Natural killer cell (primary cell): ENCODE measurements at regions not wholly inside any gene's neighbourhood (a gene's known extent, or its start where the extent isn't known, plus 50 kb on each side); places are given as distances from the start of the nearest gene placed in this dataset.

ENCODE experiments used
- ATAC-seq, 3 donors: fragments of 150-1000 bp in 2 of 3; fragments of 200-7000 bp in 1 of 3; cut with Tn5 transposase; 1 replicate in 1 of 3; 2 replicates in 2 of 3; pipeline ENCODE4 v1.10.0; 2021; ENCODE audit warnings: mild to moderate bottlenecking in 2 of 3, moderate library complexity in 2 of 3
- DNase-seq, 2 donors: peaks; one replicate each; pipeline versions ENCODE4 v3.0.0 to v3.0.0-alpha.2; 2013 to 2021; ENCODE audit warnings: mixed read lengths in 1 of 2
- H3K27ac ChIP-seq: one replicate; pipeline ENCODE4 v1.5.1; 2013; ENCODE audit warnings: mild to moderate bottlenecking, low read length
- H3K27me3 ChIP-seq: one replicate; pipeline ENCODE4 v1.6.1; 2013; ENCODE audit warnings: low read length; ENCODE audit not compliant: control insufficient read depth, insufficient read depth
- H3K36me3 ChIP-seq: one replicate; pipeline ENCODE4 v1.6.1; 2013; ENCODE audit warnings: low read length; ENCODE audit not compliant: control insufficient read depth, insufficient read depth
- H3K4me1 ChIP-seq: one replicate; pipeline ENCODE4 v1.6.1; 2013; ENCODE audit warnings: low read length; ENCODE audit not compliant: control insufficient read depth, insufficient read depth
- H3K4me3 ChIP-seq: one replicate; pipeline ENCODE4 v1.5.1; 2013; ENCODE audit warnings: low read length
- H3K9me3 ChIP-seq: one replicate; pipeline ENCODE4 v1.6.1; 2013; ENCODE audit warnings: low read length; ENCODE audit not compliant: control insufficient read depth, insufficient read depth
- H3K27ac Mint-ChIP-seq, 2 donors: one replicate each; pipeline ENCODE4 v1.8.0; 2022; ENCODE audit warnings: mild to moderate bottlenecking in 2 of 2, mixed read lengths in 2 of 2, moderate library complexity in 1 of 2
- H3K27me3 Mint-ChIP-seq, 2 donors: one replicate each; pipeline ENCODE4 v1.8.0; 2022; ENCODE audit warnings: low read depth in 2 of 2, mixed read lengths in 2 of 2
- H3K36me3 Mint-ChIP-seq: one replicate; pipeline ENCODE4 v1.8.0; 2022; ENCODE audit warnings: mixed read lengths
- H3K4me1 Mint-ChIP-seq, 2 donors: one replicate each; pipeline ENCODE4 v1.8.0; 2022; ENCODE audit warnings: mixed read lengths in 2 of 2
- H3K4me3 Mint-ChIP-seq: one replicate; pipeline ENCODE4 v1.8.0; 2022; ENCODE audit warnings: mild to moderate bottlenecking, moderate library complexity, mixed read lengths
- H3K9me3 Mint-ChIP-seq, 2 donors: one replicate each; pipeline ENCODE4 v1.8.0; 2022; ENCODE audit warnings: mixed read lengths in 2 of 2
- CTCF ChIP-seq: fragments of 200-600 bp; IDR thresholded peaks from one replicate; pipeline ENCODE4 v1.8.0; 2022; ENCODE audit warnings: antibody characterized with exemption
- WGBS: methylation state at CpG from one replicate; pipeline ENCODE4 v1.1.7; 2013; ENCODE audit warnings: missing lambda C conversion rate; ENCODE audit not compliant: insufficient coverage; 5-methylcytosine and 5-hydroxymethylcytosine counted together
- intact Hi-C: fragments of 100-400 bp; cut with micrococcal nuclease; formaldehyde crosslinking; loops from one replicate; pipeline ENCODE4 v1.14.2; 2022

GRCh38 chr5:154138701-154139100, 51.8 kb upstream of the GALNT10 start:
- H3K27ac ChIP-seq, result no peak overlapping the region
- no peaks in the 10 kb centered on the region for H3K4me1 ChIP-seq
- no peaks in the 10 kb centered on the region for H3K27me3 ChIP-seq
- no peaks in the 10 kb centered on the region for H3K9me3 ChIP-seq
- no peak for TF ChIP-seq CTCF
- H3K4me3 Mint-ChIP-seq, result no peak overlapping the region
- no peak overlapping the region for H3K4me3 ChIP-seq
- H3K27me3 Mint-ChIP-seq, result peaks cover 0 to 4% of the 10 kb centered on the region in 2 donors
- H3K9me3 Mint-ChIP-seq, result no peaks in the 10 kb centered on the region
- intact Hi-C loops, result no loop called here
- ATAC-seq (no peak), DNase-seq (no peak)
- WGBS, result 88% methylated on average over 4 of the region's 4 CpGs
- no peaks in the 10 kb centered on the region for H3K36me3 Mint-ChIP-seq
- H3K4me1 Mint-ChIP-seq, result no peaks in the 10 kb centered on the region
- no peaks in the 10 kb centered on the region for H3K36me3 ChIP-seq
- no peak overlapping the region for H3K27ac Mint-ChIP-seq

- H3K4me1 Mint-ChIP-seq, result no peaks in the 10 kb centered on the region
- H3K36me3 Mint-ChIP-seq, result no peaks in the 10 kb centered on the region
- no peaks in the 10 kb centered on the region for H3K9me3 Mint-ChIP-seq
- no peaks in the 10 kb centered on the region for H3K36me3 ChIP-seq
- H3K4me3 Mint-ChIP-seq, result no peak overlapping the region
- no peaks in the 10 kb centered on the region for H3K27me3 ChIP-seq
- intact Hi-C loops, result no loop called here
- no peak overlapping the region for H3K27ac ChIP-seq
- no peaks in the 10 kb centered on the region for H3K9me3 ChIP-seq
- TF ChIP-seq CTCF, result no peak
- ATAC-seq, result no peak
- H3K27ac Mint-ChIP-seq, result no peak overlapping the region
- H3K27me3 Mint-ChIP-seq, result peaks cover 0 to 4% of the 10 kb centered on the region in 2 donors
- H3K4me1 ChIP-seq, result no peaks in the 10 kb centered on the region
- no peak for DNase-seq
- H3K4me3 ChIP-seq, result no peak overlapping the region
Observed at GRCh38 chr5:154140381-154140780, 50.2 kb upstream of the GALNT10 start.
